HepG2 (cell line): ENCODE measurements at regions not wholly inside any gene's neighbourhood (a gene's known extent, or its start where the extent isn't known, plus 50 kb on each side); places are given as distances from the start of the nearest gene placed in this dataset.

Source experiments
- ATAC-seq: fragments of 200-7000 bp; cut with Tn5 transposase; 3 replicates; pipeline ENCODE4 v1.9.1; 2020; ENCODE audit warnings: mild to moderate bottlenecking, moderate library complexity
- BruUV-seq: library from RNA; stranded (reverse); fragments of 400-500 nt; replicated peaks from 2 replicates; lab custom pipeline; 2021; lab: Mats Ljungman, UMichigan
- CTCF ChIA-PET: fragments of 300-600 bp; formaldehyde crosslinking; extraction: SDS; loops from one replicate; lab custom pipeline; 2021; ENCODE audit warnings: low total read pairs, inconsistent platforms, low intra/inter-chr PET ratio; lab: Yijun Ruan, JAX
- POLR2A ChIA-PET: fragments of 350-600 bp; sonication (Branson Sonifier 250); formaldehyde crosslinking; loops from one replicate; lab custom pipeline; 2020; ENCODE audit warnings: antibody characterized with exemption, inconsistent platforms; lab: Yijun Ruan, JAX
- DNase-seq: peaks from one replicate; pipeline ENCODE4 v3.0.0-alpha.2; 2015; ENCODE audit warnings: low spot score
- FAIRE-seq: peaks from 3 replicates; lab custom pipeline; 2011; peaks lifted over from hg19 to GRCh38; lab: Jason Lieb, UNC
- H2AFZ ChIP-seq: one replicate; pipeline ENCODE4 v1.6.1; 2011; ENCODE audit warnings: low read length, inconsistent platforms
- H3K27ac ChIP-seq: fragments of 300-600 bp; 3 replicates; pipeline ENCODE4 v1.8.0; 2011; ENCODE audit warnings: mixed run types, mild to moderate bottlenecking, mixed read lengths, low read length, inconsistent platforms; ENCODE audit not compliant: insufficient read depth; ENCODE audit errors: extremely low read length
- H3K27me3 ChIP-seq, 2 experiments: fragments of 200-600 bp in 1 of 2; 2 replicates in 1 of 2; 3 replicates in 1 of 2; pipeline versions ENCODE4 v1.6.0 to v1.8.0; 2011; ENCODE audit warnings: low read length in 2 of 2, mild to moderate bottlenecking in 2 of 2, moderate library complexity in 2 of 2, inconsistent platforms in 1 of 2; ENCODE audit not compliant: insufficient read depth in 2 of 2, control insufficient read depth in 1 of 2
- H3K36me3 ChIP-seq, 2 experiments: fragments of 200-600 bp in 1 of 2; replicated peaks in 1 of 2; 2 replicates in 1 of 2; 3 replicates in 1 of 2; pipeline versions ENCODE4 v1.5.1 to v1.8.0; 2011; ENCODE audit warnings: low read length in 2 of 2, inconsistent platforms in 1 of 2; ENCODE audit not compliant: insufficient read depth in 2 of 2, control insufficient read depth in 1 of 2
- H3K4me1 ChIP-seq: 2 replicates; pipeline ENCODE4 v1.5.1; 2012; ENCODE audit warnings: low read length, inconsistent platforms; ENCODE audit not compliant: insufficient read depth
- H3K4me2 ChIP-seq: 2 replicates; pipeline ENCODE4 v1.6.0; 2011; ENCODE audit warnings: low read depth, low read length, inconsistent platforms
- H3K4me3 ChIP-seq, 3 experiments: fragments of 200-600 bp in 1 of 3; sonication (generic), shearing (Covaris generic) in 1 of 3; replicated peaks in 1 of 3; 2 replicates each; pipeline ENCODE4 v1.5.1; 2011 to 2016; ENCODE audit warnings: low read length in 3 of 3, inconsistent platforms in 2 of 3, low read depth in 2 of 3, mild to moderate bottlenecking in 2 of 3, control low read depth in 1 of 3, mixed read lengths in 1 of 3; ENCODE audit not compliant: insufficient read depth in 1 of 3
- H3K79me2 ChIP-seq: one replicate; pipeline ENCODE4 v1.6.1; 2011; ENCODE audit warnings: low read length, inconsistent platforms; ENCODE audit not compliant: insufficient read depth
- H3K9ac ChIP-seq: 2 replicates; pipeline ENCODE4 v1.6.0; 2011; ENCODE audit warnings: mild to moderate bottlenecking, low read depth, low read length, inconsistent platforms; ENCODE audit not compliant: insufficient read depth
- H3K9me3 ChIP-seq: 2 replicates; pipeline ENCODE4 v1.5.1; 2012; ENCODE audit warnings: mild to moderate bottlenecking, low read length
- H4K20me1 ChIP-seq: 2 replicates; pipeline ENCODE4 v1.6.0; 2011; ENCODE audit warnings: inconsistent platforms, mild to moderate bottlenecking, low read length, moderate library complexity; ENCODE audit not compliant: insufficient read depth
- DBP ChIP-seq: sonication (generic); formaldehyde crosslinking; IDR thresholded peaks from 2 replicates; pipeline ENCODE4 v1.4.0; 2020; ENCODE audit warnings: missing genetic modification reagents; ENCODE audit errors: not compliant biosample characterization
- GTF2F1 ChIP-seq: fragments of 150-350 bp; IDR thresholded peaks from 2 replicates; pipeline ENCODE4 v1.6.1; 2014; ENCODE audit warnings: low read length
- MXI1 ChIP-seq: IDR thresholded peaks from 3 replicates; pipeline ENCODE4 v1.6.1; 2012; ENCODE audit warnings: low read depth, low read length, inconsistent platforms, borderline replicate concordance
- NFE2L1 ChIP-seq: sonication (generic); formaldehyde crosslinking; IDR thresholded peaks from 2 replicates; pipeline ENCODE4 v1.4.0; 2020; ENCODE audit warnings: missing genetic modification reagents, mild to moderate bottlenecking, borderline replicate concordance
- NONO ChIP-seq, 2 experiments: fragments of 450-650 bp in 1 of 2; sonication (generic) in 1 of 2; formaldehyde crosslinking in 1 of 2; IDR thresholded peaks in 1 of 2; conservative IDR thresholded peaks in 1 of 2; 2 replicates each; pipeline versions ENCODE4 v1.6.1 to v1.8.0; 2017 to 2022; ENCODE audit warnings: mild to moderate bottlenecking in 1 of 2, missing genetic modification reagents in 1 of 2, moderate library complexity in 1 of 2
- SMC3 ChIP-seq: IDR thresholded peaks from 2 replicates; pipeline ENCODE4 v1.6.1; 2011; ENCODE audit warnings: low read length, improper control_type of control experiment
- SNRNP70 ChIP-seq: fragments of 200-400 bp; formaldehyde crosslinking; IDR thresholded peaks from 2 replicates; pipeline ENCODE4 v1.6.1; 2017; ENCODE audit warnings: mild to moderate bottlenecking, low read depth, low read length, moderate library complexity
- TGIF2 ChIP-seq: IDR thresholded peaks from 2 replicates; pipeline ENCODE4 v1.6.1; 2016; ENCODE audit warnings: control low read depth, missing compliant biosample characterization
- ZNF513 ChIP-seq: sonication (generic); formaldehyde crosslinking; conservative IDR thresholded peaks from 2 replicates; pipeline ENCODE4 v1.5.0; 2020; ENCODE audit warnings: missing genetic modification reagents
- ZNF776 ChIP-seq: sonication (generic); formaldehyde crosslinking; IDR thresholded peaks from 2 replicates; pipeline ENCODE4 v1.4.0; 2020; ENCODE audit warnings: mild to moderate bottlenecking, missing genetic modification reagents
- ZXDC ChIP-seq: sonication (generic); formaldehyde crosslinking; IDR thresholded peaks from 2 replicates; pipeline ENCODE4 v1.5.0; 2020; ENCODE audit warnings: mild to moderate bottlenecking, missing genetic modification reagents
- WGBS: methylation state at CpG from one replicate; pipeline ENCODE4 v1.1.6; 2017; ENCODE audit warnings: low lambda C conversion rate; 5-methylcytosine and 5-hydroxymethylcytosine counted together
- in situ Hi-C: cut with HindIII; loops from 2 replicates; pipeline ENCODE4 v1.10.0; 2017; ENCODE audit warnings: low pct_unique_long_range_greater_than_20kb; ENCODE audit not compliant: extremely low pct_ligation_motif_present
- intact Hi-C: fragments of 100-400 bp; cut with micrococcal nuclease; formaldehyde crosslinking; loops from one replicate; pipeline ENCODE4 v1.10.0; 2022; ENCODE audit not compliant: unreplicated experiment
- TF ChIP-seq, protein P1 (sequence below): IDR thresholded peaks from 2 replicates; pipeline ENCODE4 v1.6.1; 2012; ENCODE audit warnings: low read depth, low read length, improper control_type of control experiment
- TF ChIP-seq, protein P2 (sequence below): IDR thresholded peaks from 2 replicates; pipeline ENCODE4 v1.6.1; 2018; ENCODE audit warnings: missing genetic modification reagents

GRCh38 chr15:70563561-70564095 lies 199.7 kb downstream of the UACA start (continued):
- TF ChIP-seq ZNF513 (CRISPR knock-in tag) (no peak), NFE2L1 (CRISPR knock-in tag) (no peak), SNRNP70 (no peak)
- TF ChIP-seq, protein P1, sequence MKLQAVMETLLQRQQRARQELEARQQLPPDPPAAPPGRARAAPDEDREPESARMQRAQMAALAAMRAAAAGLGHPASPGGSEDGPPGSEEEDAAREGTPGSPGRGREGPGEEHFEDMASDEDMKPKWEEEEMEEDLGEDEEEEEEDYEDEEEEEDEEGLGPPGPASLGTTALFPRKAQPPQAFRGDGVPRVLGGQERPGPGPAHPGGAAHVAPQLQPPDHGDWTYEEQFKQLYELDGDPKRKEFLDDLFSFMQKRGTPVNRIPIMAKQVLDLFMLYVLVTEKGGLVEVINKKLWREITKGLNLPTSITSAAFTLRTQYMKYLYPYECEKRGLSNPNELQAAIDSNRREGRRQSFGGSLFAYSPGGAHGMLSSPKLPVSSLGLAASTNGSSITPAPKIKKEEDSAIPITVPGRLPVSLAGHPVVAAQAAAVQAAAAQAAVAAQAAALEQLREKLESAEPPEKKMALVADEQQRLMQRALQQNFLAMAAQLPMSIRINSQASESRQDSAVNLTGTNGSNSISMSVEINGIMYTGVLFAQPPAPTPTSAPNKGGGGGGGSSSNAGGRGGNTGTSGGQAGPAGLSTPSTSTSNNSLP: no peak
- TF ChIP-seq, protein P2, sequence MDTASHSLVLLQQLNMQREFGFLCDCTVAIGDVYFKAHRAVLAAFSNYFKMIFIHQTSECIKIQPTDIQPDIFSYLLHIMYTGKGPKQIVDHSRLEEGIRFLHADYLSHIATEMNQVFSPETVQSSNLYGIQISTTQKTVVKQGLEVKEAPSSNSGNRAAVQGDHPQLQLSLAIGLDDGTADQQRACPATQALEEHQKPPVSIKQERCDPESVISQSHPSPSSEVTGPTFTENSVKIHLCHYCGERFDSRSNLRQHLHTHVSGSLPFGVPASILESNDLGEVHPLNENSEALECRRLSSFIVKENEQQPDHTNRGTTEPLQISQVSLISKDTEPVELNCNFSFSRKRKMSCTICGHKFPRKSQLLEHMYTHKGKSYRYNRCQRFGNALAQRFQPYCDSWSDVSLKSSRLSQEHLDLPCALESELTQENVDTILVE: no peak

DNA sequence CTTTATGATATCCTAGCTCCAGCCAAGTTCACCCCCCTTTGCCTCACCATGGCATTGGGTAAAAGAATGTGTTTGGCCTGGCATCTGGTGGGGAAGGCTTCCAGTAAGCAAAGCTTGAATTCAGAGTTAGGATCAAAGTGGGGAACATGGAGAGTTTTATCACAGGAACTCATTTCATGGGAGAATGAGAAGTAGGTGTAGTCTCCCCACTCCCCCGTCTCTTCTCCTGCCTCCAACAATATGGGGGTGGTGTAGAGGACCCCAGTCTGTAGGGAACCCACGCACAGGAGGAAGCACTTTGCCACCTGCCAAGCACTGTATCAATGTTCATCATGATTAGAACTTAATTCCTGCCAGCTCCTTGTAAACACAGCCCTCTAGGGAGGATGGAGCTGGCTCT lies 200.5 kb downstream of the UACA start:
- BruUV-seq: no TSS peak
- Histone ChIP-seq H3K9me3 (no peaks in the 10 kb centered on the region), H3K27me3 (peaks cover 1 to 7% of the 10 kb centered on the region in 2 experiments; a peak in 2 of 5 replicates), H3K4me1 (no peaks in the 10 kb centered on the region), H3K9ac (no peak overlapping the region), H3K4me2 (no peak overlapping the region), H3K79me2 (no peaks in the 10 kb centered on the region), H3K27ac (no peak overlapping the region), H4K20me1 (no peaks in the 10 kb centered on the region; the same call in 1 of the 2 replicates), H2AFZ (no peak overlapping the region), H3K36me3 (no peaks in the 10 kb centered on the region), H3K4me3 (no peak overlapping the region)
- ChIA-PET CTCF (no interaction called here), POLR2A (no interaction called here)
- no peak for DNase-seq
- ATAC-seq: no peak
- in situ Hi-C loops: no loop called here
- 6% methylated on average over 2 of the region's 2 CpGs for WGBS
- FAIRE-seq: no peak
- intact Hi-C loops: no loop called here
- no peak for TF ChIP-seq ZNF776 (CRISPR knock-in tag)
- TF ChIP-seq NONO (IDR thresholded peaks at IDR 0.05): no peak
- TF ChIP-seq NONO (CRISPR knock-in tag; conservative IDR thresholded peaks at IDR 0.05): no peak
- TF ChIP-seq MXI1: no peak
- TF ChIP-seq ZXDC (CRISPR knock-in tag): no peak
- TF ChIP-seq SMC3: no peak
- no peak for TF ChIP-seq DBP (CRISPR knock-in tag)
- no peak for TF ChIP-seq TGIF2 (CRISPR knock-in tag)
- no peak for TF ChIP-seq GTF2F1
